GM12865 (cell line): ENCODE measurements at regions not wholly inside any gene's neighbourhood (a gene's known extent, or its start where the extent isn't known, plus 50 kb on each side); places are given as distances from the start of the nearest gene placed in this dataset.
"Not testable (repeated sequence)": the region's sequence is repeated elsewhere in the genome, so short reads cannot be mapped to it uniquely, and the experiment has no call there.

ENCODE experiments used
- DNase-seq: peaks from one replicate; pipeline ENCODE4 v3.0.0; 2010; ENCODE audit warnings: low read depth
- H3K4me3 ChIP-seq: 2 replicates; pipeline ENCODE4 v1.5.1; 2011; ENCODE audit warnings: mild to moderate bottlenecking, low read depth, low read length, control low read depth
- TF ChIP-seq, protein P1 (sequence below): IDR thresholded peaks from 2 replicates; pipeline ENCODE4 v1.5.1; 2011; ENCODE audit warnings: low read length, control low read depth, low read depth, inconsistent platforms; ENCODE audit not compliant: insufficient read depth; ENCODE audit errors: missing control alignments

DNA sequence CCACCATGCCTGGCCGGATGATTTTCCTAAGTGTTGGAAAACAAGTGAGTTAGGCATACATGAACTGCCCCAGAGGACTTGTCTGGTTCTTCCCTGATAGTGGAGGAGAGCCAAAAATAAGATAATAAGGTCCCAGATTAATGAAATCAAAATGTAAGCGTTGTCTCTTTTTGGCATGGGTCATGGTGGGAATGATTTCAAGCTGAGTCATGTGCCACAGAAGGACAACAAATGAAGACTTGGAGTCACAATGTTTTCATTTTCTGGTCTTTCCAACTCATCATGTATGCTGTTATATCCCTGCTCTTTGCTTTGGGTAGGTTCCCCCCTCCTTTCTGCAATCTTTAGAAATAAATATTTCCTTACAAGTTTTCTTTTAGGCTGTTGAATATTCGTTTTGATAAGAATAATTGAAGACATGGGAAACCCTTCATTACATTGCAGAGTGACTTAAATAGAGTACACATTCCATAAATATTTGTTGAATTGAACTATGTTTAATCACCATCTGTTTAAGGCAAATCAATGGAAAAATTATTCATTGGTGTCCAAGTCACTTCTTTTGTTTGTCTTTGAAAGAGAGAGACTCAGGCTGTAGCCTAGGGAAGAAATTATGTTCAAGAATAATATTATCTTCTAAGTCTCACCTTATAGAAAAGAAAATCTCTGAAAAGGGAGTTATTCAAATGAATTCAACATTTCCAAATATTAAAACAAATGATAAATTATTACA is 196.3 kb downstream of the CSNK1G3 start:
- DNase-seq: no peak
- no peak overlapping the region for H3K4me3 ChIP-seq
- TF ChIP-seq, protein P1, sequence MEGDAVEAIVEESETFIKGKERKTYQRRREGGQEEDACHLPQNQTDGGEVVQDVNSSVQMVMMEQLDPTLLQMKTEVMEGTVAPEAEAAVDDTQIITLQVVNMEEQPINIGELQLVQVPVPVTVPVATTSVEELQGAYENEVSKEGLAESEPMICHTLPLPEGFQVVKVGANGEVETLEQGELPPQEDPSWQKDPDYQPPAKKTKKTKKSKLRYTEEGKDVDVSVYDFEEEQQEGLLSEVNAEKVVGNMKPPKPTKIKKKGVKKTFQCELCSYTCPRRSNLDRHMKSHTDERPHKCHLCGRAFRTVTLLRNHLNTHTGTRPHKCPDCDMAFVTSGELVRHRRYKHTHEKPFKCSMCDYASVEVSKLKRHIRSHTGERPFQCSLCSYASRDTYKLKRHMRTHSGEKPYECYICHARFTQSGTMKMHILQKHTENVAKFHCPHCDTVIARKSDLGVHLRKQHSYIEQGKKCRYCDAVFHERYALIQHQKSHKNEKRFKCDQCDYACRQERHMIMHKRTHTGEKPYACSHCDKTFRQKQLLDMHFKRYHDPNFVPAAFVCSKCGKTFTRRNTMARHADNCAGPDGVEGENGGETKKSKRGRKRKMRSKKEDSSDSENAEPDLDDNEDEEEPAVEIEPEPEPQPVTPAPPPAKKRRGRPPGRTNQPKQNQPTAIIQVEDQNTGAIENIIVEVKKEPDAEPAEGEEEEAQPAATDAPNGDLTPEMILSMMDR: no peak

DNA sequence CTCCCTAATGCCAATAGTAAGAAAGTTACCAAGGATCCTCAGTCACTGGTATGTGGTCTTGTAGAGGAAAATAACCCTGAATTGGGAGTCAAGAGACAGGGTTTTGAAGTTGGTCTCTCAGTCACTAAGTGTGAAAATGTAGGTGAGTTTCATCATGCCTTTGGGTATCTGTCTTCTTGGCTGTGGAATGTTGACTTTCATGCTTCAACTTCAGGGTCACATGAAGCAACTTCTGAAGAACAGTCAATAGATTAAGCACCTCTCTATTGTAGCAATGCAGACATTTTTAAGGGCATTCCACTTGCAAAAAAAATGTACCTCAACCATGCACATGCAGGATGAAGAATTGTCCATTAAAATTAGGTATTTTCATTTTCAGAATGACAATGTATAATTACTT is 194.6 kb downstream of the CSNK1G3 start:
- TF ChIP-seq, protein P1: no peak
- no peak overlapping the region for H3K4me3 ChIP-seq
- DNase-seq: no peak

DNA sequence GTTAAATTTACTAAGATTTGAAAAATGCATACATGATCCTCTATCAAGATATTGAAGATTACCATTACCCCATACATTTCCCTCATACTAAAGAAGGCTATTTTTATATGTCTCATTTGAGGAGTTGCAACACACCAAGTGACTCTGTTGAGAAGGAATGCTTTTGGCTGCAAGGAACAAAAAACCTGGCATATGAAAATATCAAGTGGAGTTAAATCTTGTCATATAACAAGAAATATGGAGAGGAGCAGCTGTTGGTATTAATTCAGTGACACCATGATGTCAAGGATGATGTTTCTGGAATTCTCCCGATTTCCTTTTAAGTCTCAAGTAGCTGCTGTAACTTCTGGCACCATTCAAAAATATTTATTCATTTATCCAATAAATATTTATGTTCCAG is 193.8 kb downstream of the CSNK1G3 start:
- TF ChIP-seq, protein P1: no peak
- DNase-seq: no peak
- no peak overlapping the region for H3K4me3 ChIP-seq

DNA sequence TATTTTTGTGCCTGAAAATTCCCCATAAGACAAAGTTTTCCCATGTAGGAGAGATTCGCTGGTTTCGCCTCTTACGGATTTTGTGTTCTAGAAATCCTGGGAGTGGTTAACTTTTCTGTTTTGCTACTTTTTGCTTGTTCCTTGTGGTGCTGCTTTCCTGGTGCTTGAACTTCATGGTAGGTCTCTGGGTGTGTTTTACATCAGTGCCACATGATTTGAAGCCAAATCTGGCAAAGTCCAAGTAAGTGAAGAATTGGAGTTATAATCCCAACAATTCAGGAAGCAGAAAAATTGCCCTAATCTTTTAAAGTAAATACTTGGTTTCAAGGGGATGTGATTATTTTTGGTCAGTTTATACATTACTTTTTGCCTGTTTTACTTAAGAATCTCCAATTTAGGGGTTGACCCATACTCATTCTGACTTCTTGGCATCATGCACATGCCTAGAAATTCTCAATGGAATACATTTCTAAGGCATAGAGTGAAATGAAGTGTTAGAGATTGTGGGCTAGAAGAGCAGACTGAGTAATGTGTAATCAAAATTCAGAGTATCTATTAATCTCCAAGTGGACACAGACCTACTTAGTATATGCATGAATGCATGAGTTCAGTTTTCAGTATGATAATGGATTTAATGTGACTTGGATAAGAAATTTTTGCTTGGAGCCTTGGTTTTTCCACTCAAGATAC is 189.7 kb downstream of the CSNK1G3 start:
- DNase-seq: no peak
- TF ChIP-seq, protein P1: no peak
- H3K4me3 ChIP-seq: no peak overlapping the region

DNA sequence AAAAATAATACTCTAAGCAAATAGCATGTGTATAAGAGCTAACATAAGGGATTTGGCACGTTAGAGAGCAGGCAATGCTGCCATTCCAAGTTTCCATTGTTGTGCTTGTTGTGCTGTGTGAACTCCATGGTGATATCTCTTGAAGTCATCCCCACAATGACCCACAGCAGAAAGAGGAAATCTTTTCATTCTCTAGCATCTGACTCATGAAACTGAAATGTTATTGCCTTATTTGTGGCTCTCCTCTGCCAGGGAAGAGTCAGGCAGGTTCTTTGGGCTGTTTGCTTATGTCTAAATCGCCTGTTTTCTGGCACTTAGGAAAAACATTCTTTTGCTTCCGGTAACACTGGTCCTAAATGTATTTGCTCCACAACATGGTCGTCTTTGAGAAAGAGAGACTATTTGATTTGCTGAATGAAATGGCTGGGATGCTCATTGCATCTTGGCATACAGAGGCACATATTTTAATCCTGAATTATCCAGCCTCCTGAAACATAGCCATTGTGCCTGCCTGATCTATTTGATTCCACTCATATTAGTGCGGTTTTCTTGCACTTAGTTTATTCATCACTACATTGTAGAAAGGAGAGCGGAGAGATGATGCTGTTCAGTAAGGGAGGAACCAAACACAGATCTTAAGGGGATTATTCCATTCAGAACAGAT is 188.8 kb downstream of the CSNK1G3 start:
- H3K4me3 ChIP-seq: no peak overlapping the region
- TF ChIP-seq, protein P1: no peak
- DNase-seq: no peak

DNA sequence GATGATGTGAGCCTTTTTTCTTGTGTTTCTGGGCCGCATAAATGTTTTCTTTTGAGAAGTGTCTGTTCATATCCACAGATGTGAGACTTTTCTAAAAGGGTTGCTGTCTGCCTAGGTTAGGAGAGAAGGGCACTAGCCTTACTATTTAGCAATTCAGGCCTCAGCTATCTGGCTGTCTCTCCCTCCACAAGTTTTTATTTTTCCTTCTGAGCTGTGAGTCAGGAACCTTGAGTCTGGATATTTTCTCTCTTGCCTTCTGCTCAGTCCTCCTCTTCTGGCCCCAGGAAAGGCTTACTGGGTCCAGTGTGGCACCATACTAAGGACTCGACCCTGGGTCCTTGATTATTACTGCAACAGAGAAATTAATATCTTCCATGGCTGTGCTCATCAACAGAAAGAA is 187.6 kb downstream of the CSNK1G3 start:
- no peak for DNase-seq
- TF ChIP-seq, protein P1: no peak
- H3K4me3 ChIP-seq: no peak overlapping the region

DNA sequence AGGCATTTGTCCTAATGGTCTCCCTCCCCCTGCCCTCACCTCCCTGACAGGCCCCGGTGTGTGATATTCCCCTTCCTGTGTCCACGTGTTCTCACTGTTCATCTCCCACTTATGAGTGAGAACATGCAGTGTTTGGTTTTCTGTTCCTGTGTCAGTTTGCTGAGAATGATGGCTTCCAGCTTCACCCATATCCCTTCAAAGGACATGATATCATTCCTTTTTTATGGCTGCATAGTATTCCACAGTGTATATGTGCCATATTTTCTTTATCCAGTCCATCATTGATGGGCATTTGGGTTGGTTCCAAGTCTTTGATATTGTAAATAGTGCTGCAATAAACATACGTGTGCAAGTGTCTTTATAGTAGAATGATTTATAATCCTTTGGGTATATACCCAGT is 187.0 kb downstream of the CSNK1G3 start:
- not testable (repeated sequence) for H3K4me3 ChIP-seq, DNase-seq
